Pancreas (tissue), 10 donors: ENCODE measurements at regions not wholly inside any gene's neighbourhood (a gene's known extent, or its start where the extent isn't known, plus 50 kb on each side); places are given as distances from the start of the nearest gene placed in this dataset.

Experiments
- ATAC-seq, 4 donors: fragments of 200-7000 bp; cut with Tn5 transposase; one replicate each; pipeline versions ENCODE4 v1.8.0 to v1.9.1; 2020; ENCODE audit warnings: mild to moderate bottlenecking in 4 of 4, moderate library complexity in 4 of 4
- DNase-seq, 6 donors: peaks; one replicate each; pipeline ENCODE4 v3.0.0-alpha.2; 2020
- FAIRE-seq: peaks from 2 replicates; lab custom pipeline; 2012; peaks lifted over from hg19 to GRCh38; lab: Jason Lieb, UNC
- H3K27ac ChIP-seq, 4 donors: fragments of 200-600 bp; sonication (generic); 1 replicate in 3 of 4; 2 replicates in 1 of 4; pipeline versions ENCODE4 v1.5.0 to v1.8.0; 2020
- H3K27me3 ChIP-seq, 4 donors: fragments of 200-600 bp; one replicate each; pipeline ENCODE4 v1.8.0; 2021
- H3K36me3 ChIP-seq, 3 donors: fragments of 200-600 bp; sonication (generic) in 1 of 3; one replicate each; pipeline versions ENCODE4 v1.5.0 to v1.8.0; 2020 to 2021
- H3K4me1 ChIP-seq, 3 donors: fragments of 200-600 bp; one replicate each; pipeline ENCODE4 v1.8.0; 2021
- H3K4me3 ChIP-seq, 4 donors: fragments of 200-600 bp; sonication (generic) in 2 of 4; one replicate each; pipeline versions ENCODE4 v1.5.0 to v1.8.0; 2020 to 2021
- H3K9me3 ChIP-seq, 4 donors: fragments of 200-600 bp; one replicate each; pipeline ENCODE4 v1.8.0; 2021
- CTCF ChIP-seq, 4 donors: fragments of 200-600 bp; sonication (generic) in 3 of 4; IDR thresholded peaks; one replicate each; pipeline versions ENCODE4 v1.5.0 to v1.8.0; 2021; ENCODE audit warnings: antibody characterized with exemption in 4 of 4
- WGBS, 2 donors: extraction: QIAGEN DNeasy Blood & Tissue Kit; methylation state at CpG; one replicate each; pipeline ENCODE4 v1.1.7; 2013; 5-methylcytosine and 5-hydroxymethylcytosine counted together
- intact Hi-C, 3 donors: fragments of 100-400 bp; cut with DNase I; formaldehyde crosslinking; loops; one replicate each; pipeline versions ENCODE4 v1.11.1 to v1.14.2; 2022
- donor health status: healthy with polysubstance abuse.
- donor health status: DM: no; HTN: no; CAD: no; lungs with moderate emphysema.
- donor health status: DM: no; HTN: no; CAD: no.
- donor health status: control.
- donor health status: control.
- donor health status: Bipolar disorder and iron deficiency.
- donor health status: DM: yes; HTN: yes; CAD: no.
- donor health status: DM: no; HTN: no; CAD: no.
- donor health status: DM: no; HTN: no; CAD: no.
- donor health status: DM: yes; HTN: yes; CAD: no.

DNA sequence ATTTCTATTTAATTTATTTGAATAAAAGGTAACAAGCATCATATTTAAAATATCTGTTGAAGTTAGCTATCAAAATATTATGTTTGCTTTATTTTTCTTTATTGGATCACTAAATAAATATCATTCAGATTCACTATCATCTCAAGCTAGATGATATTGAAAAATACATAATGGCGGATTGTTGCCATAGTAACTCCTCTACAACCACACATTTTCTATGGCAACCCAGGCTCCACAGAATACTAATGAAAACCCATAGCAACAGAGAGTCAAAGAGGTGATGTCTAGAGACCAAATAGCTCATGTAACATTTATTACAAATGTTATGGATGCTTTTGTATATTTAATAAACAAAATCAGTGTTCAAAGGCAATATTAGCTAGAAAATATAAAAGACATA lies 148.9 kb upstream of the CDK1 start:
- DNase-seq (no peak), FAIRE-seq (no peak), ATAC-seq (no peak)
- Histone ChIP-seq H3K27ac (no peak overlapping the region), H3K27me3 (no peaks in the 10 kb centered on the region), H3K4me1 (no peaks in the 10 kb centered on the region), H3K4me3 (no peak overlapping the region), H3K9me3 (no peaks in the 10 kb centered on the region), H3K36me3 (no peaks in the 10 kb centered on the region)
- no peak for TF ChIP-seq CTCF (IDR thresholded peaks at IDR 0.05)
- intact Hi-C loops = no loop called here
- 79 to 86% methylated on average over 1 of the region's 1 CpG for WGBS, 2 donors

- WGBS, 2 donors = 59 to 68% methylated on average over 6 of the region's 6 CpGs
- no peak for TF ChIP-seq CTCF (IDR thresholded peaks at IDR 0.05)
- no peaks in the 10 kb centered on the region for H3K36me3 ChIP-seq
- H3K4me1 ChIP-seq = no peaks in the 10 kb centered on the region
- no peak overlapping the region for H3K27ac ChIP-seq
- intact Hi-C loops = no loop called here
- H3K4me3 ChIP-seq = no peak overlapping the region
- H3K9me3 ChIP-seq = no peaks in the 10 kb centered on the region
- DNase-seq (no peak), ATAC-seq (no peak), FAIRE-seq (no peak)
- no peaks in the 10 kb centered on the region for H3K27me3 ChIP-seq
These were observed 150.2 kb upstream of the CDK1 start for GRCh38 chr10:60627778-60628748.

DNA sequence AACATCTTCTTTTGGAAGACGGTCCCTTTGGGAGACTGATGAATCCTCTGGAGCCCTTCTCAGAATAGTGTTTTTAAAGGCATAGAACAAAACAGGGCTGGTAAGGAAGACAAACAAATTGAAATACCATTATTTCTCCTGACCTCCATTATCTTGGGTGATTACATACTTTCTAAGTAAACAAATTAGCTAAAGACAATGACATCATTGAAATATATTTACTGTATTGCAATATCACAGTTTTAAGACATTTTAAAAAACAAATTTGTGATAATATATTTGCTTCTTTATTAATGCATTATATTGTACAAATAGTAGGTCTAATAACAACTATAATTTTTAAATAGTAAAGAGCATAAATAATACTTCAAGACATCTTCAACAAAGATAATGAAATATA lies 152.2 kb upstream of the CDK1 start:
- WGBS, 2 donors = 96 to 97% methylated on average over 1 of the region's 1 CpG
- Histone ChIP-seq H3K36me3 (no peaks in the 10 kb centered on the region), H3K27ac (no peak overlapping the region), H3K27me3 (no peaks in the 10 kb centered on the region), H3K4me1 (no peaks in the 10 kb centered on the region), H3K4me3 (no peak overlapping the region), H3K9me3 (no peaks in the 10 kb centered on the region)
- no peak for DNase-seq
- intact Hi-C loops = no loop called here
- ATAC-seq = no peak
- FAIRE-seq = peak; percentile 32
- TF ChIP-seq CTCF (IDR thresholded peaks at IDR 0.05) = no peak

DNA sequence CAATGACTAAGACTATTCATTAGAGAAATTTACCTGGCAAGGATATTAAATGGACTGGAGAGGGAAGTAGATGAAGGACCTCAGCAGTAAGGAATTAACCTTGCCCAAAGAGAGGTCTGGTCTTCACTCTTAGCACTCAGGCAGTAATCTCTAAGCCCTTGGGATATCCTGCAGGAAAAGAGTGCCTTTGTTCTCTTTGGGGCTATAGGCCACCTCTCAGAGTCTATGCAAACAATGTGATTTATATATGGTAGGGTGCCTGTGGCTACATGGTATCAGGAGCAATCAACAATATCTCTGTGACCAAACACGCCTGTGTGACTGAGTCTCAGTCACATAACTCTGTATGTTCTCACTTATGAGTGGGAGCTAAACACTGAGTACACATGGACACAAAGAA lies 154.7 kb upstream of the CDK1 start:
- FAIRE-seq (no peak), DNase-seq (no peak), ATAC-seq (no peak)
- H3K27ac ChIP-seq = no peak overlapping the region
- H3K27me3 ChIP-seq = no peaks in the 10 kb centered on the region
- WGBS, 2 donors = 94 to 96% methylated on average over 1 of the region's 1 CpG
- no peaks in the 10 kb centered on the region for H3K9me3 ChIP-seq
- no peaks in the 10 kb centered on the region for H3K4me1 ChIP-seq
- H3K36me3 ChIP-seq = no peaks in the 10 kb centered on the region
- intact Hi-C loops = no loop called here
- no peak for TF ChIP-seq CTCF (IDR thresholded peaks at IDR 0.05)
- H3K4me3 ChIP-seq = no peak overlapping the region

GRCh38 chr10:60621018-60621417 lies 157.3 kb upstream of the CDK1 start:
- DNase-seq (no peak), ATAC-seq (no peak), FAIRE-seq (no peak)
- Histone ChIP-seq H3K9me3 (no peaks in the 10 kb centered on the region), H3K36me3 (no peaks in the 10 kb centered on the region), H3K27ac (no peak overlapping the region), H3K4me3 (no peak overlapping the region), H3K4me1 (no peaks in the 10 kb centered on the region), H3K27me3 (no peaks in the 10 kb centered on the region)
- WGBS, 2 donors = 81 to 84% methylated on average over 3 of the region's 3 CpGs
- TF ChIP-seq CTCF (IDR thresholded peaks at IDR 0.05) = no peak
- intact Hi-C loops = no loop called here
